SK-N-MC (cell line): ENCODE measurements at regions not wholly inside any gene's neighbourhood (a gene's known extent, or its start where the extent isn't known, plus 50 kb on each side); places are given as distances from the start of the nearest gene placed in this dataset.

Experiments
- DNase-seq: peaks from one replicate; pipeline ENCODE4 v3.0.0-alpha.2; 2011; ENCODE audit warnings: low read depth, low spot score
- H3K27ac ChIP-seq: fragments of 200-600 bp; sonication (generic); 2 replicates; pipeline ENCODE4 v1.5.1; 2016; ENCODE audit warnings: mixed run types
- H3K36me3 ChIP-seq: fragments of 200-600 bp; sonication (generic); 2 replicates; pipeline ENCODE4 v1.6.1; 2017; ENCODE audit warnings: antibody characterized with exemption, low read length, mixed read lengths; ENCODE audit not compliant: insufficient read depth
- H3K4me3 ChIP-seq: fragments of 200-600 bp; sonication (generic); 2 replicates; pipeline ENCODE4 v1.5.1; 2016
- H3K9ac ChIP-seq: fragments of 200-600 bp; sonication (generic); 2 replicates; pipeline ENCODE4 v1.8.0; 2017; ENCODE audit warnings: mixed run types, mixed read lengths; ENCODE audit not compliant: insufficient read length
- H3K9me3 ChIP-seq: fragments of 200-600 bp; sonication (generic); 2 replicates; pipeline ENCODE4 v1.6.1; 2017; ENCODE audit warnings: low read depth, mild to moderate bottlenecking, antibody characterized with exemption, low read length, moderate library complexity, mixed read lengths
- EZH2 ChIP-seq: fragments of 200-600 bp; sonication (generic); IDR thresholded peaks from one replicate; pipeline ENCODE4 v1.6.1; 2017; ENCODE audit warnings: antibody characterized with exemption
- FOXP2 ChIP-seq: optimal IDR thresholded peaks from 2 replicates; pipeline ENCODE3; 2011; ENCODE audit warnings: mild to moderate bottlenecking, moderate library complexity; ENCODE audit not compliant: insufficient read depth; ENCODE audit errors: extremely low read length, control extremely low read depth
- POLR2AphosphoS5 ChIP-seq: IDR thresholded peaks from 2 replicates; pipeline ENCODE4 v1.6.1; 2012; ENCODE audit warnings: mild to moderate bottlenecking, low read depth, low read length, borderline replicate concordance

DNA sequence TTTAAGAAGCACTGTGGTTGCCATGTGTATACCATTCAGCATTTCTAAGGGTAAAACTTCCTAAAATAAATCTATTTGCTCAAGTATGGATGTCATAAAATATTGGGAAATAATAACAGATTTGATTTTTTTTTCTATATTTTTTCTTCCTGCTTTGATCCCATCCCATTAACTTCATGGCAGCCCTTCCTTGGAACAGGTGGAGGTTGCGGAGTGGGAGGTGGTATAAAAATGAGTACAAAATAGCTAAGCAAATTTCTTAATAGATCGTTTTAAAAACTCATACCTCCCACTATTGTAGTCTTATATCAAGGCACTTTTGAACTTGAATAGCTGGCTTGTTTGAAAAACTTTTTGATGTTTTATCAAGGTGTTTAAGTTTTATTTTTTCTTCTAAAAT, 152.1 kb upstream of the KYNU start:
- TF ChIP-seq POLR2AphosphoS5 (no peak), EZH2 (no peak), FOXP2 (no peak)
- Histone ChIP-seq H3K36me3 (no peaks in the 10 kb centered on the region), H3K27ac (no peak overlapping the region), H3K9me3 (no peaks in the 10 kb centered on the region), H3K4me3 (no peak overlapping the region), H3K9ac (no peak overlapping the region)
- no peak for DNase-seq

DNA sequence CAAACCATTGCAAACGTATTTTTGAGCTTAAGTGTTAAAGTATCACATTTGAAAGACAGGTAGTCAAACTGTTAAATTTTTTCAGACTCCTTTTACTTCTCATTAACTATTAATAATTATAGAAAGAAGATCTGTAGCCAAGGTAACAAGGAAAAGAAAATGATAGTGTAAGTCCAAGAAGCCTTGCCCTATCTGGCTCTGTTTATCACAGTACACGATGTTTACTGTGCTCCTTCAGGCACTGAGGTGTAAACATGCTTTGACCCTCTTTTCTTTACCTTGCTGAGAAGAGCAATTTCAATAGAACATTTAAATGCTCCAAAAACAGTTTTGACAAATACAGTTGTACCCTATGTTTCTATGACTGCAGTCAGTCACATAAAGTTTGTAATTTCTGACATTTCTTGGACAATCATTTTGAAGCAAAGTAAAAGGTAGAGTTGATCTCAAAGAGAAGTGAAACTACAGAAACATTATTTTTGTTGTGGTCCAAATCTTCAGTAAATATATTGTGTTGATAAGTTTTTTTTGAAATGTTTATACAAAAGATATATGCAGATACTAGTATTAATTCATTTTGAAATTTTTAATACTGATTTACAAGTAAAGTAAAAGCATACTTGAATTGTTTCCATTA, 152.6 kb upstream of the KYNU start:
- no peak overlapping the region for H3K4me3 ChIP-seq
- no peaks in the 10 kb centered on the region for H3K36me3 ChIP-seq
- no peaks in the 10 kb centered on the region for H3K9me3 ChIP-seq
- no peak for TF ChIP-seq POLR2AphosphoS5
- TF ChIP-seq FOXP2, result no peak
- TF ChIP-seq EZH2, result no peak
- H3K9ac ChIP-seq, result no peak overlapping the region
- no peak for DNase-seq
- H3K27ac ChIP-seq, result no peak overlapping the region

DNA sequence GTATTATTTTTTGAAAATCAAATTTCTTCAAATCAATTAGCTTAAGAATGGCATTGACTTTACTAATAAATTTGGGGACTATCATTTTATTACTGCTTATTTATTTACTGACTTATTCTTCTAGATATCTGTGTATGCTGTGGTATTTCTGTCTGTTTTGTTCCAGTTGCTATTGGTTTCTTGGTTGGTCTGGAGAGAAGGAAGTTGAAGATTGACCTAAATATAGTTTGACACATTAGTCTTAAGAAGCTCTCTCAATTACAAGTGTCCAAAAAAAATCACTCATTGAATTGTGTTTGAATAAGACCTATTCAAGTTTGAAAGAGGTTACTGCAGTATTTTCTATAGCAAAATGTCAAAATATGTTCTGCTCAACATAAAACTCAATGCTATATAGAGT, 153.3 kb upstream of the KYNU start:
- TF ChIP-seq POLR2AphosphoS5 (no peak), FOXP2 (no peak), EZH2 (no peak)
- H3K9ac ChIP-seq, result no peak overlapping the region
- H3K9me3 ChIP-seq, result no peaks in the 10 kb centered on the region
- H3K36me3 ChIP-seq, result no peaks in the 10 kb centered on the region
- H3K27ac ChIP-seq, result no peak overlapping the region
- no peak overlapping the region for H3K4me3 ChIP-seq
- no peak for DNase-seq

DNA sequence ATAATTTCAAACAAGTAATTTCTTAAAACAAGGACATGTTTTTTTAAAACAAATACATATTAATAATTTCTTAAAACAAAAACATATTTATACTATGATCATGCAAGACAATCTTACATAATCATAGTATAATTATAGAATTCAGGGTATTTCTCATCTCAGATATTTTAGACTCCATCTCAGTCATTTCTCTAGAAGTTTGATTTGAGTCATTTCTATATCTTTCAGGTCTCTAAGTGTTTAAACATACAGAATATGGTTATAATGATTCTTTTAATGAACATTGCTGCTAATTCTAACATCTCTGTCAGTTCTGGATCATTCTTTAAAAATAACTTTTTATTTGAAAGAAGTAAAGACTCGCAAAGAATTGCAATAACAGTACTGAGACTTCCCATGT, 154.2 kb upstream of the KYNU start:
- Histone ChIP-seq H3K27ac (no peak overlapping the region), H3K9me3 (no peaks in the 10 kb centered on the region), H3K9ac (no peak overlapping the region), H3K36me3 (no peaks in the 10 kb centered on the region), H3K4me3 (no peak overlapping the region)
- TF ChIP-seq POLR2AphosphoS5 (no peak), FOXP2 (no peak), EZH2 (no peak)
- no peak for DNase-seq

DNA sequence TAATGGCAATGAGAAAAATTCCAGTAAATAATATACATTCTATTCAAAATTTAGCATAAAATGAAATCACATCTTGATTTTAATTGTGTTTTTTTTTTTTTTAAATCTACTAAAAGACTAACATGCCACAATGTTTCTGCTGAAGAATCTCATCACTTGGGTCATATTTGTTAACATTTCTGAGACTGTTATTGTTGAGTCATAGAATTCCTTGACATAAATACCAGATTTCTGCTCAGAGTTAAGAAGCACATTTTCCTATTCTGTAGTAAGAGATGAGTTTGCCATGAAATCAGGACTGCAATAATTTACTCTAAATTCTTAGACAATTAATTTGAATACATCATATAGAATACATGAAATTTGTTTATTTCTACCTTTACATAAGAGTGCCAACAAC, 154.9 kb upstream of the KYNU start:
- DNase-seq, result no peak
- no peak overlapping the region for H3K9ac ChIP-seq
- no peak for TF ChIP-seq EZH2
- H3K27ac ChIP-seq, result no peak overlapping the region
- no peaks in the 10 kb centered on the region for H3K36me3 ChIP-seq
- no peak overlapping the region for H3K4me3 ChIP-seq
- no peaks in the 10 kb centered on the region for H3K9me3 ChIP-seq

DNA sequence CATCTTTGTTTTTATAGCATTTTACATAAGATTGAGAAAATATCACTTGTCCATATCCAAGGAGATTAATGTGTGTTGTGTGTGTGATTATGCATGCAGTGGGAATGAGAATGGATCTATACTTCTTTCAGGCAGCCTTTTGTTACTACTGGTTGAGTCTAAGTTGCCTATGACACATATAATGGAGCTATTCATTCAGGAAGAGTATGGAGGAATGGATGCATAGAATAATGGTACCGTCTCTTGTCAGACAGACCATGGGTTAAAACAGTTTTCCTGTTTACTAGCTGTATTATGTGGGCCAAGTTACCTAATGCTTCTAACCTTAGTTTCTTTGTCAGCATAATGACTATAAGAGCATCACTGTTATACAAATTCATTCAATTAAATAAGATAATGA, 155.4 kb upstream of the KYNU start:
- H3K27ac ChIP-seq, result no peak overlapping the region
- H3K9ac ChIP-seq, result no peak overlapping the region
- no peaks in the 10 kb centered on the region for H3K36me3 ChIP-seq
- no peaks in the 10 kb centered on the region for H3K9me3 ChIP-seq
- no peak overlapping the region for H3K4me3 ChIP-seq
- TF ChIP-seq POLR2AphosphoS5, result no peak
- no peak for TF ChIP-seq FOXP2
- no peak for DNase-seq

DNA sequence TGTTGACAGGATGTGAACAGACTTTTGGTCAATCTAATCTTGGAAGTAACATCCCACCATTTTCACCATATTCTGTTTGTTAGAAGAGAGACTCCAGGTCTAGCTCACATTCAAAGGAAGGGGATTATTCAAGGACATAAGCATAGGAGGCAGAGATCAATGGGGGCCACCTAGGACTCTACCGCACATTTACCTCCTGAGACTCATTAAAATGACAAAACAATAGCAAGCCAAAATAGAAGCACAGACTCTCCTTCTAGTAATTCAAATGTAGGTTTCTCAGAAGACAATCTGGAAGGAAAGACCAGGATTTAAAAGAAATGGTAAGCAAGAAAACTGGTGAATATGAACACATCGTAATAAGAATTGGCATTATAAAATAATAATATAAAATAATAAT, 156.4 kb upstream of the KYNU start:
- Histone ChIP-seq H3K9me3 (no peaks in the 10 kb centered on the region), H3K36me3 (no peaks in the 10 kb centered on the region), H3K4me3 (no peak overlapping the region), H3K9ac (no peak overlapping the region), H3K27ac (no peak overlapping the region)
- TF ChIP-seq POLR2AphosphoS5, result no peak
- TF ChIP-seq FOXP2, result no peak
- no peak for DNase-seq

DNA sequence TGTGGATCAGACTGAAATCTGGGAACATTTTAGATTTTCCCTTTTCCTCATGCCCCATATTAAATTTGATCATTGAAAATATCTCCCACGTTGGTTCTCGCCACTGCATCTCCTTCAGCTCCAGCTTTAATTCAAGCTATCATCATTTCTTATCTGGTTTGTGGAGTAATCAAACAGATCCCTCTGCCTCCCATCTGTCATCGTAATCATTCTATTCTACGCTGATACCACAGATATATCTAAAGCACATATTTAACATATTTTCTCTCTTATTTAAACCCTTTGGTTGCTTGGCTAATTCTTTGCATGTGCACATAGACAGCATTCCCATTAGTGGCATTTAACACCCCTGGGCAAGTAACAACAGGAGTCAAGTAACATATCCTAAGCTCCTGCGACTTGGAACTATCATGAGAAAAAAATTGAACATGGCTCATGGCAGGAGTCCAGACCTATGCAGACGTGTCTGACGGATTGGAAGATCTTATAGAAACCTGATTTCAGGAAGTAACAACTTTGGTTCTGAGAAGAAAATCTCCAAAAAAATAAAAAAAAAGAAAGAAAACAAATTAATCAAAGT, 158.8 kb upstream of the KYNU start:
- Histone ChIP-seq H3K4me3 (no peak overlapping the region), H3K27ac (no peak overlapping the region; the same call in 1 of the 2 replicates), H3K9ac (no peak overlapping the region), H3K9me3 (no peaks in the 10 kb centered on the region), H3K36me3 (no peaks in the 10 kb centered on the region)
- no peak for DNase-seq
- TF ChIP-seq POLR2AphosphoS5, result no peak
- TF ChIP-seq FOXP2, result no peak
- TF ChIP-seq EZH2, result no peak
